ENCODE measurements at regions not wholly inside any gene's neighbourhood (a gene's known extent, or its start where the extent isn't known, plus 50 kb on each side); places are given as distances from the start of the nearest gene placed in this dataset.

GRCh38 chr3:7793786-7794185, 707.8 kb upstream of the LMCD1 start:
- DNase-seq, result no peak

GRCh38 chr3:7798276-7798675, 703.3 kb upstream of the LMCD1 start:
- no peak for DNase-seq

- DNase-seq, result no peak
These were observed 701.4 kb upstream of the LMCD1 start for GRCh38 chr3:7800006-7800780.

GRCh38 chr3:7812490-7812889, 689.1 kb upstream of the LMCD1 start:
- no peak for DNase-seq

- no peak for DNase-seq
These were observed 688.3 kb upstream of the LMCD1 start for GRCh38 chr3:7813365-7813764.

- DNase-seq, result no peak
These were observed 684.4 kb upstream of the LMCD1 start for GRCh38 chr3:7817239-7817638.

GRCh38 chr3:7820969-7821368, 680.7 kb upstream of the LMCD1 start:
- no peak for DNase-seq

- DNase-seq, result no peak
These were observed 679.8 kb upstream of the LMCD1 start for GRCh38 chr3:7821858-7822257.

- no peak for DNase-seq
These were observed 660.2 kb upstream of the LMCD1 start for GRCh38 chr3:7841451-7841850.

- no peak for DNase-seq
These were observed 658.2 kb upstream of the LMCD1 start for GRCh38 chr3:7843441-7843840.

- DNase-seq, result no peak
These were observed 654.6 kb upstream of the LMCD1 start for GRCh38 chr3:7847021-7847420.

- no peak for DNase-seq
These were observed 654.1 kb upstream of the LMCD1 start for GRCh38 chr3:7847521-7847920.

GRCh38 chr3:7854266-7854665, 647.4 kb upstream of the LMCD1 start:
- DNase-seq, result no peak

GRCh38 chr3:7854721-7855120, 646.9 kb upstream of the LMCD1 start:
- no peak for DNase-seq

GRCh38 chr3:7865611-7866010, 636.0 kb upstream of the LMCD1 start:
- DNase-seq, result no peak

- no peak for DNase-seq
These were observed 634.0 kb upstream of the LMCD1 start for GRCh38 chr3:7867587-7867986.

- DNase-seq, result no peak
These were observed 630.5 kb upstream of the LMCD1 start for GRCh38 chr3:7871003-7871560.

- no peak for DNase-seq
These were observed 627.5 kb upstream of the LMCD1 start for GRCh38 chr3:7874116-7874515.

- DNase-seq, result no peak
These were observed 625.7 kb upstream of the LMCD1 start for GRCh38 chr3:7875925-7876324.

GRCh38 chr3:7876741-7877297, 624.8 kb upstream of the LMCD1 start:
- DNase-seq, result no peak

- no peak for DNase-seq
These were observed 624.3 kb upstream of the LMCD1 start for GRCh38 chr3:7877312-7877711.

GRCh38 chr3:7879572-7879971, 622.1 kb upstream of the LMCD1 start:
- no peak for DNase-seq

GRCh38 chr3:7881946-7882345, 619.7 kb upstream of the LMCD1 start:
- no peak for DNase-seq

GRCh38 chr3:7897655-7898054, 604.0 kb upstream of the LMCD1 start:
- DNase-seq, result no peak

GRCh38 chr3:7913283-7913682, 588.3 kb upstream of the LMCD1 start:
- DNase-seq, result no peak

Measured in SHP77 treated with DMSO at 0.1 percent for 48 hours (cell line).